Colonic mucosa (tissue), 4 donors: ENCODE measurements at regions not wholly inside any gene's neighbourhood (a gene's known extent, or its start where the extent isn't known, plus 50 kb on each side); places are given as distances from the start of the nearest gene placed in this dataset.
"Not testable (repeated sequence)": the region's sequence is repeated elsewhere in the genome, so short reads cannot be mapped to it uniquely, and the experiment has no call there.

Source experiments
- DNase-seq: peaks from one replicate; pipeline ENCODE4 v3.0.0-alpha.2; 2020
- H3K27ac ChIP-seq: fragments of 200-600 bp; one replicate; pipeline ENCODE4 v1.8.0; 2021
- H3K27me3 ChIP-seq: fragments of 200-600 bp; one replicate; pipeline ENCODE4 v1.8.0; 2021
- H3K36me3 ChIP-seq: fragments of 200-600 bp; one replicate; pipeline ENCODE4 v1.8.0; 2021
- H3K4me1 ChIP-seq: fragments of 200-600 bp; one replicate; pipeline ENCODE4 v1.8.0; 2021; ENCODE audit warnings: mild to moderate bottlenecking
- H3K4me3 ChIP-seq: fragments of 200-600 bp; one replicate; pipeline ENCODE4 v1.8.0; 2021
- H3K9ac ChIP-seq, 2 donors: one replicate each; pipeline ENCODE4 v1.7.0; 2013; ENCODE audit warnings: control low read depth in 2 of 2, low read depth in 2 of 2, low read length in 2 of 2
- H3K9me3 ChIP-seq: fragments of 200-600 bp; one replicate; pipeline ENCODE4 v1.8.0; 2021
- CTCF ChIP-seq: fragments of 200-600 bp; IDR thresholded peaks from one replicate; pipeline ENCODE4 v1.8.0; 2022; ENCODE audit warnings: antibody characterized with exemption, mild to moderate bottlenecking
- intact Hi-C: fragments of 100-400 bp; cut with DNase I; formaldehyde crosslinking; loops from one replicate; pipeline ENCODE4 v1.14.1; 2022
- donor health status: healthy.
- donor health status: DM: no; HTN: no; CAD: no.
- donor health status: DM: no; HTN: no; CAD: no.

DNA sequence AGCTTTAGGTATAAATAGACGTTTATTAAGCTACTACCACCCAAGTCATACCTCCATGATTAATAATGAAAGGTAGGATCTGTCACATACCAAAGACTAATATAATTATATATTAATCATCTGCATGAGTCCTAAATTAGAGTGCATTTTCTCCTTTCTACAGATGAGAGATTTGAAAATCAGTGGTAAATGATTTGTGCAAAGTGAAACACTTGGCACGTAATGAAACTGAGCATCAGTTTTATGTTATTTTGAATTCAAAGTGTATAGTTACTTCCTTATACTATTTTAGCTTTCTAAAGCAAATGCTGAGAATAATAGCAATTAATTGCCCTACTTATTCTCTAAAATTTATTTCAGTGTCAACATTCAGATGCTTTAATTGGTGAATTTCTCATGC is 615.3 kb downstream of the TRIB2 start:
- H3K9me3 ChIP-seq, result no peaks in the 10 kb centered on the region
- H3K9ac ChIP-seq, result no peak overlapping the region
- no peaks in the 10 kb centered on the region for H3K27me3 ChIP-seq
- TF ChIP-seq CTCF, result no peak
- H3K4me1 ChIP-seq, result no peaks in the 10 kb centered on the region
- DNase-seq, result no peak
- intact Hi-C loops, result no loop called here
- H3K27ac ChIP-seq, result no peak overlapping the region
- no peaks in the 10 kb centered on the region for H3K36me3 ChIP-seq
- H3K4me3 ChIP-seq, result no peak overlapping the region

DNA sequence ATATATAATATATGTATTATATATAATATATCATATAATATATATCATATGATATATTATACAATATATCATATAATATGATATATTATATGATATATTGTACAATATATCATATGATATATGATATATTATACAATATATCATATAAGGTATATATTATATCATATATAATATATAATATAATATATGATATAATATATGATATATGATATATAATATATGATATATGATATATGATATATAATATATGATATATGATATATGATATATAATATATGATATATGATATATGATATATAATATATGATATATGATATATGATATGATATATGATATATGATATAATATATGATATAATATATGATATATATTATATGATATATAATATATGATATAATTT is 617.3 kb downstream of the TRIB2 start:
- intact Hi-C loops, H3K27me3 ChIP-seq, H3K9me3 ChIP-seq, H3K36me3 ChIP-seq, H3K27ac ChIP-seq, DNase-seq, H3K4me3 ChIP-seq, H3K9ac ChIP-seq, H3K4me1 ChIP-seq: not testable (repeated sequence)

DNA sequence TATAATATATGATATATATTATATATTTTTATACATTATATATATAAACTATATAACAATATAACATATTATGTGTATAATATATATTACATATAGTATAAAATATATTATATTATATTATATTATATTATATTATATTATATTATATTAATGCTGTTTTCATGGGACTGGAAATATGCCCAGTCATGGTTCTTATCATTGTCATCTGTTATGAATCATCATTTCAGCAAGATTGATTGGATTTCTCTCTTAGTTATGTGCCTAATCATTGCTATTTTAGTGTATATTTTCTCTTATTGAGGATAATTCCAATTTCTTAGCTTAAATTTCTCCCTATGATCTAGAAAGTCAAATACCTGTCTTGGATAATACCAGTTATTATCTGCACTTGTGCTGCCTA is 617.8 kb downstream of the TRIB2 start:
- Histone ChIP-seq H3K27me3 (no peaks in the 10 kb centered on the region), H3K27ac (no peak overlapping the region), H3K9ac (no peak overlapping the region), H3K4me1 (no peaks in the 10 kb centered on the region), H3K36me3 (no peaks in the 10 kb centered on the region), H3K9me3 (no peaks in the 10 kb centered on the region), H3K4me3 (no peak overlapping the region)
- DNase-seq, result no peak
- no peak for TF ChIP-seq CTCF
- intact Hi-C loops, result no loop called here

DNA sequence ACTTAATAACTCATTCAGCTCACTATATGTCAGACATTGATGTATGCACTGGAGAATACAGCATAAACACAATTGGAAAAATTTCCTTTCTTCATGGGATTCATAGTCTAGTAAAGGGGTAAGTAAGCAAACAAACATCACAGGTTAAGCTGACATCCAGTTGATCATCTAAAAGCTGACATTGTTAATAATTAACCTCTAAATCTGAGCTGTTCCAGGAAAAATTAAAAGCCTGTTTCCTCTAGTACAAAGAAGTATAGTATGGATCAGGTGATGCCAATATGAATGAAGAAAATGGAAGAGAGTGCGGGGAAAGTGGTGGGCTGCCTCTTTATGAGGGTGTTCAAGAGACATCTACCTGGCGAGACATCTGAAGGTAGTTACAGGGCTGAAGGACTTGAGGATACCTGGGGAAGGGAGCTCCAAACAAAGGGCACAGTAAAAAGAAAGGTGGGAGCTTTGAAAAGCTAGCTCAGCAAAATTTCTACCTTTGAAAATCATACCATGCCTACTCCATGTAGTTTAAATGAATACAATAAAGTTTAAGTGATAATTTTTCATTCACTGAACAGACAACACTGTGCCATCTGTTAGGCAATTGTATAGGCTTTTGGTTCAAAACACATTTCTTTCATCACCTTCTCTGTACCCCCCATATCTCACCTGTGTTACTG is 619.3 kb downstream of the TRIB2 start:
- intact Hi-C loops, result no loop called here
- no peaks in the 10 kb centered on the region for H3K36me3 ChIP-seq
- DNase-seq, result no peak

DNA sequence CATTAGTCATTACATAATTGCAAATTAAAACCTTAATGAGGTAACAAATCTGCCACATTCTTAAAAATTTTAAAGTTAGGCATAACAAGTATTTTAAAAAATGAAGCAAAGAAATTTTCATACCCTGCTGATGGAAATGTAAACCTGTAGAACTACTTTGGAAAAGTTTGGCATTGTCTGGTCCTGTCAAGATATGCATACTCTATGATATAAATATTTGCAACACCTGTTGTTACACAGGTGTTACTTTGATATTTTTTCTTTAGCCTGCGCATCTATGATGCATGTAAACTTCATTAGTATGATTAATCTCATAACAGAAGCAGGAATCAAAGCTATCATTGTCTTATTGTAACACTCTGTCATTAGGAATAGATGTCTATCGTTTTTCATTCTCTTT is 634.3 kb downstream of the TRIB2 start:
- no peak overlapping the region for H3K9ac ChIP-seq
- no peak overlapping the region for H3K4me3 ChIP-seq
- intact Hi-C loops, result no loop called here
- H3K27me3 ChIP-seq, result no peaks in the 10 kb centered on the region
- DNase-seq, result no peak
- H3K9me3 ChIP-seq, result peaks cover 4% of the 10 kb centered on the region
- no peak for TF ChIP-seq CTCF
- no peaks in the 10 kb centered on the region for H3K4me1 ChIP-seq
- H3K27ac ChIP-seq, result no peak overlapping the region
- no peaks in the 10 kb centered on the region for H3K36me3 ChIP-seq

More for the DNA sequence above, 619.3 kb downstream of the TRIB2 start:
- no peak for TF ChIP-seq CTCF
- H3K9ac ChIP-seq, result no peak overlapping the region
- H3K4me3 ChIP-seq, result no peak overlapping the region
- no peaks in the 10 kb centered on the region for H3K4me1 ChIP-seq
- no peaks in the 10 kb centered on the region for H3K27me3 ChIP-seq
- no peaks in the 10 kb centered on the region for H3K9me3 ChIP-seq
- H3K27ac ChIP-seq, result no peak overlapping the region

GRCh38 chr2:13353083-13353482 is 636.3 kb downstream of the TRIB2 start:
- H3K4me1 ChIP-seq, result no peaks in the 10 kb centered on the region
- H3K27ac ChIP-seq, result no peak overlapping the region
- no peak overlapping the region for H3K9ac ChIP-seq
- DNase-seq, result no peak
- no peak overlapping the region for H3K4me3 ChIP-seq
- peaks cover 4% of the 10 kb centered on the region for H3K9me3 ChIP-seq
- H3K27me3 ChIP-seq, result no peaks in the 10 kb centered on the region
- TF ChIP-seq CTCF, result no peak
- no peaks in the 10 kb centered on the region for H3K36me3 ChIP-seq
- intact Hi-C loops, result no loop called here
